Uterus (tissue), 2 donors: ENCODE measurements at regions not wholly inside any gene's neighbourhood (a gene's known extent, or its start where the extent isn't known, plus 50 kb on each side); places are given as distances from the start of the nearest gene placed in this dataset.

Experiments used
- POLR2A ChIP-seq, 2 donors: fragments of 450-650 bp; IDR thresholded peaks; one replicate each; pipeline ENCODE4 v1.6.1; 2016; ENCODE audit warnings: antibody characterized with exemption in 2 of 2, mild to moderate bottlenecking in 1 of 2, moderate library complexity in 1 of 2
- TF ChIP-seq, protein P1 (sequence below), 4 experiments: fragments of 200-600 bp in 2 of 4; fragments of 450-650 bp in 2 of 4; sonication (generic) in 2 of 4; IDR thresholded peaks; one replicate each; pipeline ENCODE4 v1.5.1; 2016 to 2019; ENCODE audit warnings: antibody characterized with exemption in 4 of 4, mild to moderate bottlenecking in 2 of 4, moderate library complexity in 1 of 4

DNA sequence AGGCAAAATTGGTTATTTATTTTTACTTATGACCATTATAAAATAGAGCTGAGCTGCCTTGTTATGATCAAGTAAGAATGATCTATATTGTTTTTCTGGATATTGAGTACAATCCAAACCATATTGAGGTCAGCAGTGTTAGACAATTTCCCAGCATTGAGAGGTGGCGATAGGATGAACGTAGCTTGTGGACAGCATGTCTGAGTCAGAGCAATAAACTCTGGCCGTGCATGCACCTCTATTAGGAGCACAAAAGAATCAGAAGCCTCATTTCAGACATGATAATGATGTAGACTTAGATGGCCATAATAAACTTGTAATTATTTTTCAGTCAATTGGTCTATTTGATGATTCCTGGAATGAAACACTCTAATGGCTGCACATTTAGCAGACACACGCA, 491.6 kb downstream of the RIT2 start:
- TF ChIP-seq, protein P1, sequence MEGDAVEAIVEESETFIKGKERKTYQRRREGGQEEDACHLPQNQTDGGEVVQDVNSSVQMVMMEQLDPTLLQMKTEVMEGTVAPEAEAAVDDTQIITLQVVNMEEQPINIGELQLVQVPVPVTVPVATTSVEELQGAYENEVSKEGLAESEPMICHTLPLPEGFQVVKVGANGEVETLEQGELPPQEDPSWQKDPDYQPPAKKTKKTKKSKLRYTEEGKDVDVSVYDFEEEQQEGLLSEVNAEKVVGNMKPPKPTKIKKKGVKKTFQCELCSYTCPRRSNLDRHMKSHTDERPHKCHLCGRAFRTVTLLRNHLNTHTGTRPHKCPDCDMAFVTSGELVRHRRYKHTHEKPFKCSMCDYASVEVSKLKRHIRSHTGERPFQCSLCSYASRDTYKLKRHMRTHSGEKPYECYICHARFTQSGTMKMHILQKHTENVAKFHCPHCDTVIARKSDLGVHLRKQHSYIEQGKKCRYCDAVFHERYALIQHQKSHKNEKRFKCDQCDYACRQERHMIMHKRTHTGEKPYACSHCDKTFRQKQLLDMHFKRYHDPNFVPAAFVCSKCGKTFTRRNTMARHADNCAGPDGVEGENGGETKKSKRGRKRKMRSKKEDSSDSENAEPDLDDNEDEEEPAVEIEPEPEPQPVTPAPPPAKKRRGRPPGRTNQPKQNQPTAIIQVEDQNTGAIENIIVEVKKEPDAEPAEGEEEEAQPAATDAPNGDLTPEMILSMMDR (IDR thresholded peaks at IDR 0.05) = no peak
- TF ChIP-seq POLR2A (IDR thresholded peaks at IDR 0.05) = no peak
